ENCODE measurements at regions not wholly inside any gene's neighbourhood (a gene's known extent, or its start where the extent isn't known, plus 50 kb on each side); places are given as distances from the start of the nearest gene placed in this dataset.

DNA sequence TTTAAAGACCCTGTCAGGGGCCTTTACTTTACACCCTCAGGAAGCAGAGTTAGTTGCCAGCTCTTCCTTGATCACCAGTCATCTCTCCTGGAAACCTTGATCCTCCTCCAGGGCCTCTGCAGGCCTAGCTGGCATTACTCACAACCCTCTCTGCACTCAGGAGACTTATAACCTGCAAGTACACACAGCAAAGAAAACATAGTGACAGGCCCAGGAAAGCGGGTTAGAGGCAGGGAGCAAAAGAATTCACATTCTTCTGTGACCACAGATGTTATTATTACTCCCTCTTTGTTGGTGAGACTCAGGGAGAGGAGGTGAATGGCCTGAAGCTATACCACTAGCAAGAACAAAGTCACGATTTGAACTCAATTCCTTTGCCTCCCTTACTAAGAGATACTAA lies 87.4 kb downstream of the OR11H12 start:
- Histone ChIP-seq H3K4me1 (ENCODE audit: control insufficient read depth, insufficient read depth, low read length) (no peaks in the 10 kb centered on the region), H3K27me3 (ENCODE audit: control insufficient read depth, insufficient read depth, low read length, poor library complexity, severe bottlenecking) (no peaks in the 10 kb centered on the region), H3K4me3 (ENCODE audit: low read length) (no peak overlapping the region), H3K9me3 (ENCODE audit: control insufficient read depth, low read length) (peaks cover 64% of the 10 kb centered on the region), H3K27ac (ENCODE audit: low read depth, low read length) (no peak overlapping the region), H3K36me3 (ENCODE audit: control insufficient read depth, insufficient read depth, low read length) (no peaks in the 10 kb centered on the region), H3K9ac (ENCODE audit: extremely low read depth, low read length, poor library complexity, severe bottlenecking) (no peak overlapping the region)
- 35% methylated on average over 2 of the region's 2 CpGs; no CpG with 5 or more reads in 1 of the 2 experiments for WGBS, 2 experiments (ENCODE audit: insufficient coverage in 1 of 2, insufficient read length in 1 of 2)
- Mint-ChIP-seq H3K4me3 (no peak overlapping the region), H3K4me1 (no peaks in the 10 kb centered on the region), H3K27me3 (ENCODE audit: insufficient read depth) (no peaks in the 10 kb centered on the region), H3K27ac (no peak overlapping the region), H3K9me3 (peaks cover 92% of the 10 kb centered on the region), H3K36me3 (ENCODE audit: low read depth) (peaks cover 2% of the 10 kb centered on the region)
- TF ChIP-seq, protein P1, sequence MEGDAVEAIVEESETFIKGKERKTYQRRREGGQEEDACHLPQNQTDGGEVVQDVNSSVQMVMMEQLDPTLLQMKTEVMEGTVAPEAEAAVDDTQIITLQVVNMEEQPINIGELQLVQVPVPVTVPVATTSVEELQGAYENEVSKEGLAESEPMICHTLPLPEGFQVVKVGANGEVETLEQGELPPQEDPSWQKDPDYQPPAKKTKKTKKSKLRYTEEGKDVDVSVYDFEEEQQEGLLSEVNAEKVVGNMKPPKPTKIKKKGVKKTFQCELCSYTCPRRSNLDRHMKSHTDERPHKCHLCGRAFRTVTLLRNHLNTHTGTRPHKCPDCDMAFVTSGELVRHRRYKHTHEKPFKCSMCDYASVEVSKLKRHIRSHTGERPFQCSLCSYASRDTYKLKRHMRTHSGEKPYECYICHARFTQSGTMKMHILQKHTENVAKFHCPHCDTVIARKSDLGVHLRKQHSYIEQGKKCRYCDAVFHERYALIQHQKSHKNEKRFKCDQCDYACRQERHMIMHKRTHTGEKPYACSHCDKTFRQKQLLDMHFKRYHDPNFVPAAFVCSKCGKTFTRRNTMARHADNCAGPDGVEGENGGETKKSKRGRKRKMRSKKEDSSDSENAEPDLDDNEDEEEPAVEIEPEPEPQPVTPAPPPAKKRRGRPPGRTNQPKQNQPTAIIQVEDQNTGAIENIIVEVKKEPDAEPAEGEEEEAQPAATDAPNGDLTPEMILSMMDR (conservative IDR thresholded peaks at IDR 0.05) = no peak
- no peak for DNase-seq

All from endodermal cell (in vitro differentiated cells).